Neural progenitor cell (in vitro differentiated cells): ENCODE measurements at regions not wholly inside any gene's neighbourhood (a gene's known extent, or its start where the extent isn't known, plus 50 kb on each side); places are given as distances from the start of the nearest gene placed in this dataset.

Experiments used
- DNase-seq: peaks from one replicate; pipeline ENCODE4 v3.0.0-alpha.2; 2016; ENCODE audit warnings: low spot score
- H2AFZ ChIP-seq: fragments of 200-600 bp; sonication (generic); replicated peaks from 2 replicates; pipeline ENCODE4 v1.6.1; 2016; ENCODE audit warnings: antibody characterized with exemption
- H3F3A ChIP-seq: fragments of 200-600 bp; sonication (generic); 2 replicates; pipeline ENCODE4 v1.6.1; 2016; ENCODE audit warnings: antibody characterized with exemption, low read depth
- H3K27ac ChIP-seq: fragments of 200-600 bp; sonication (generic); 2 replicates; pipeline ENCODE4 v1.5.1; 2016; ENCODE audit warnings: mild to moderate bottlenecking
- H3K27me3 ChIP-seq: fragments of 200-600 bp; sonication (generic); 2 replicates; pipeline ENCODE4 v1.6.1; 2016; ENCODE audit warnings: mild to moderate bottlenecking, moderate library complexity
- H3K36me3 ChIP-seq: fragments of 200-600 bp; sonication (generic); 2 replicates; pipeline ENCODE4 v1.5.1; 2016
- H3K4me1 ChIP-seq: fragments of 200-600 bp; sonication (generic); 2 replicates; pipeline ENCODE4 v1.6.1; 2016; ENCODE audit warnings: mixed run types
- H3K4me2 ChIP-seq: fragments of 200-600 bp; sonication (generic); 2 replicates; pipeline ENCODE4 v1.6.1; 2016
- H3K4me3 ChIP-seq: fragments of 200-600 bp; sonication (generic); 2 replicates; pipeline ENCODE4 v1.5.1; 2016
- H3K79me2 ChIP-seq: fragments of 200-600 bp; sonication (generic); 2 replicates; pipeline ENCODE4 v1.6.1; 2016; ENCODE audit warnings: low read depth
- H3K9ac ChIP-seq: fragments of 200-600 bp; sonication (generic); 2 replicates; pipeline ENCODE4 v1.6.1; 2016
- H3K9me3 ChIP-seq: fragments of 200-600 bp; sonication (generic); 2 replicates; pipeline ENCODE4 v1.5.1; 2016; ENCODE audit warnings: low read depth
- H4K20me1 ChIP-seq: fragments of 200-600 bp; sonication (generic); 2 replicates; pipeline ENCODE4 v1.6.1; 2016; ENCODE audit warnings: low read depth
- H3K27ac Mint-ChIP-seq: 3 replicates; pipeline ENCODE4 v1.8.0; 2021; ENCODE audit warnings: mixed read lengths
- H3K27me3 Mint-ChIP-seq: 2 replicates; pipeline ENCODE4 v1.8.0; 2022; ENCODE audit warnings: low read depth, mild to moderate bottlenecking, inconsistent platforms, moderate library complexity, mixed read lengths; ENCODE audit not compliant: insufficient read depth
- H3K36me3 Mint-ChIP-seq: 3 replicates; pipeline ENCODE4 v1.8.0; 2021; ENCODE audit warnings: mixed read lengths
- H3K4me1 Mint-ChIP-seq: 3 replicates; pipeline ENCODE4 v1.8.0; 2021; ENCODE audit warnings: mixed read lengths
- H3K4me3 Mint-ChIP-seq: 3 replicates; pipeline ENCODE4 v1.8.0; 2021; ENCODE audit warnings: mild to moderate bottlenecking, moderate library complexity, mixed read lengths
- H3K9me3 Mint-ChIP-seq: 3 replicates; pipeline ENCODE4 v1.8.0; 2020; ENCODE audit warnings: mixed read lengths
- CTCF ChIP-seq: fragments of 200-600 bp; sonication (generic); IDR thresholded peaks from 2 replicates; pipeline ENCODE4 v1.5.1; 2017; ENCODE audit warnings: antibody characterized with exemption, mild to moderate bottlenecking
- EZH2 ChIP-seq: fragments of 200-600 bp; sonication (generic); IDR thresholded peaks from 2 replicates; pipeline ENCODE4 v1.6.1; 2017; ENCODE audit warnings: antibody characterized with exemption, mild to moderate bottlenecking, moderate library complexity
- EZH2phosphoT487 ChIP-seq: fragments of 200-600 bp; sonication (generic); IDR thresholded peaks from 2 replicates; pipeline ENCODE4 v1.6.1; 2017; ENCODE audit warnings: antibody characterized with exemption

GRCh38 chr1:222392556-222392955 is 155.3 kb downstream of the HHIPL2 start:
- H3K9ac ChIP-seq: no peak overlapping the region
- H3K4me2 ChIP-seq: no peak overlapping the region

DNA sequence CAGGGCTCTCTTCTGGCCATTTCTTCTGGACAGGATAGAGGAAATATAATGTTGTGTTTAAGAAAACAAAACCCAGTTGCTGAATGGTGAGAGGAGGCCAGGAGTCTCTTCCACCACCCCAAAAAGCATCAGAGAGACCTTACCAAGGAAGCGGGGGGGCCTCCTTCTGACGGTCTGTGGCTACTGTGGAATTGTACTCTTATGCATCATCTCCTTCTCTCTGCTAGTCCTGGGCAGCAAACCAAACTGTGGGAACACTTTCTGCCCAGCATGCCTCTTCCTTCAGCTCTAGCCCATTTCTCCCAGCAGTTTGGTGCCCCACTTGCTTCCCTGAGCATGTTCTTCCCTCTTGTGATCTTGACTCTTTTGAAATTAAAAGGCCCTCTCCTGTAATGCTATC is 157.7 kb downstream of the HHIPL2 start:
- Mint-ChIP-seq H3K4me1 (peaks cover 4% of the 10 kb centered on the region), H3K36me3 (no peaks in the 10 kb centered on the region), H3K9me3 (no peaks in the 10 kb centered on the region), H3K27me3 (no peaks in the 10 kb centered on the region), H3K4me3 (no peak overlapping the region), H3K27ac (no peak overlapping the region)
- no peaks in the 10 kb centered on the region for H3K4me1 ChIP-seq
- TF ChIP-seq CTCF (no peak), EZH2 (no peak), EZH2phosphoT487 (no peak)
- H2AFZ ChIP-seq: no peak overlapping the region
- no peaks in the 10 kb centered on the region for H4K20me1 ChIP-seq
- H3K36me3 ChIP-seq: no peaks in the 10 kb centered on the region
- no peak overlapping the region for H3K27ac ChIP-seq
- no peak overlapping the region for H3K9ac ChIP-seq
- DNase-seq: no peak
- no peaks in the 10 kb centered on the region for H3K9me3 ChIP-seq
- no peak overlapping the region for H3K4me2 ChIP-seq
- no peaks in the 10 kb centered on the region for H3F3A ChIP-seq
- H3K4me3 ChIP-seq: no peak overlapping the region
- H3K79me2 ChIP-seq: no peaks in the 10 kb centered on the region
- no peaks in the 10 kb centered on the region for H3K27me3 ChIP-seq

More at GRCh38 chr1:222392556-222392955, 155.3 kb downstream of the HHIPL2 start:
- H3K79me2 ChIP-seq: no peaks in the 10 kb centered on the region
- H3K4me1 ChIP-seq: no peaks in the 10 kb centered on the region
- H3K9me3 ChIP-seq: no peaks in the 10 kb centered on the region
- Mint-ChIP-seq H3K27me3 (no peaks in the 10 kb centered on the region), H3K4me1 (peaks cover 4% of the 10 kb centered on the region), H3K4me3 (no peak overlapping the region), H3K36me3 (no peaks in the 10 kb centered on the region), H3K9me3 (no peaks in the 10 kb centered on the region), H3K27ac (peak overlapping the region; percentile 5)
- TF ChIP-seq CTCF (no peak), EZH2 (no peak), EZH2phosphoT487 (no peak)
- no peak overlapping the region for H3K4me3 ChIP-seq
- no peaks in the 10 kb centered on the region for H3K27me3 ChIP-seq
- no peak overlapping the region for H3K27ac ChIP-seq
- peak overlapping the region; percentile 19 for H2AFZ ChIP-seq
- H3F3A ChIP-seq: no peaks in the 10 kb centered on the region
- H3K36me3 ChIP-seq: no peaks in the 10 kb centered on the region
- no peak for DNase-seq
- H4K20me1 ChIP-seq: no peaks in the 10 kb centered on the region

DNA sequence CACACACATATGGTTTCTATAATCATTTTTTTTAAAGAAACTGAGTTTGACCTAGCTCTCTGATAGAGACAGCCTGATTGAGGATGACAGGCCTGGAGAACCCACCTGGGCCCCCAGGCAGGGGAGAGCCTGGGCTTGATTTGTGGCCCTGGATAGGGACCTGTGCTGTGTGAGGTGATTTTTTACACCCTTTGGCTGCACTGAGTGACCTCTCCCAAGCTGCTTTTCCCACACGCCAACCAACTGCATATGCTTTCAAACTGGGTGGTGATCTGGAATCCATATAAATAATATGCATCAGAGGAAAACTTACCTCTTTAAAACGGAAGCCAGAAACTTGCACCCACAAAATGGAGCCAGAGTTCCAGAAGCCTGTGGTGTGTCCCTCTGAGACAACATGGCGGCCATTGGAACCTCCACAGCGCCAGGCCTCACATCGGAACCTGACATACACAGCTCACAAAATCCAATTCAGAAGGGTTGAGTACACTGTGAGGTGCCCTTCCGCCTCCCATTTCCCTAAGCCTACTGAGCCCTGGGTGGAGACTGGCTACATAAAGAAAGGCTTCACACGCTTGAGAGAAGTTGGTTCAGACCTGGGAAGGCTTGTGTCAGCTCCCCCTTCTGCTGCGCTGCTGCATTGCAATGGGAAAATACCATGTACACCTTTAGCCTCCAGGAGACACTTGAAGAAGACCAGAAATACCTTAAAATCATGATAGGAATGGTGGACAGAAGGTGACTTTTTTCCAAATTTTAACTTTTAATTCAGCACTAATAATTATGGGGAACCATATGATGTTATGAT is 160.7 kb downstream of the HHIPL2 start:
- Histone ChIP-seq H3K36me3 (no peaks in the 10 kb centered on the region), H3K9ac (no peak overlapping the region), H3F3A (no peaks in the 10 kb centered on the region), H3K4me3 (no peak overlapping the region), H3K4me2 (no peak overlapping the region), H3K27ac (no peak overlapping the region), H3K27me3 (no peaks in the 10 kb centered on the region), H3K4me1 (no peaks in the 10 kb centered on the region), H4K20me1 (no peaks in the 10 kb centered on the region), H3K9me3 (no peaks in the 10 kb centered on the region), H3K79me2 (no peaks in the 10 kb centered on the region), H2AFZ (peak overlapping the region; percentile 33)
- H3K4me3 Mint-ChIP-seq: no peak overlapping the region
- no peaks in the 10 kb centered on the region for H3K4me1 Mint-ChIP-seq
- peak; percentile 72 for DNase-seq
- no peaks in the 10 kb centered on the region for H3K36me3 Mint-ChIP-seq
- H3K27me3 Mint-ChIP-seq: no peaks in the 10 kb centered on the region
- H3K27ac Mint-ChIP-seq: no peak overlapping the region
- TF ChIP-seq EZH2phosphoT487 (no peak), CTCF (peak; percentile 63), EZH2 (no peak)
- no peaks in the 10 kb centered on the region for H3K9me3 Mint-ChIP-seq
